ENCODE measurements at regions not wholly inside any gene's neighbourhood (a gene's known extent, or its start where the extent isn't known, plus 50 kb on each side); places are given as distances from the start of the nearest gene placed in this dataset.
"Not testable (repeated sequence)": the region's sequence is repeated elsewhere in the genome, so short reads cannot be mapped to it uniquely, and the experiment has no call there.

DNA sequence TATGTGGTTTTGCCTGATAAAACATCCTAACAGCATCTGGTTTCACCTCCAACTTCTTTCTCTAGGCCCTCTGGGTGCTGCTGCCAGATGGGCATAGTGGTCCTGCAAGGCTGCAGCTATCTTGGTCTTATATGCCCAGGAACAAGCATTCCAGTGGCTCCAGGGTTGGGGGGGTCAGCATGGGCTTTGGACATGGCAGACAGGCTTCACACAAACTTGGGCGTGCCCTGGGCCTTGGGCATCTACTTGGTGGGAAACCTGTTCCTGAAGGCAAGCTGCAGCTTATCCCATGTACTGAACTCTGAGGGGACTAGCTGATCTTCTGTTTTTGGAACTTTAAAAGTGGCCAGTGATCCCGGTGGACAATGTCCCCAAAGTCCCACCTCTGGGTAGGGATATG, 54.9 kb upstream of the ZNF678 start:
- DNase-seq (ENCODE audit: low spot score): no peak

DNA sequence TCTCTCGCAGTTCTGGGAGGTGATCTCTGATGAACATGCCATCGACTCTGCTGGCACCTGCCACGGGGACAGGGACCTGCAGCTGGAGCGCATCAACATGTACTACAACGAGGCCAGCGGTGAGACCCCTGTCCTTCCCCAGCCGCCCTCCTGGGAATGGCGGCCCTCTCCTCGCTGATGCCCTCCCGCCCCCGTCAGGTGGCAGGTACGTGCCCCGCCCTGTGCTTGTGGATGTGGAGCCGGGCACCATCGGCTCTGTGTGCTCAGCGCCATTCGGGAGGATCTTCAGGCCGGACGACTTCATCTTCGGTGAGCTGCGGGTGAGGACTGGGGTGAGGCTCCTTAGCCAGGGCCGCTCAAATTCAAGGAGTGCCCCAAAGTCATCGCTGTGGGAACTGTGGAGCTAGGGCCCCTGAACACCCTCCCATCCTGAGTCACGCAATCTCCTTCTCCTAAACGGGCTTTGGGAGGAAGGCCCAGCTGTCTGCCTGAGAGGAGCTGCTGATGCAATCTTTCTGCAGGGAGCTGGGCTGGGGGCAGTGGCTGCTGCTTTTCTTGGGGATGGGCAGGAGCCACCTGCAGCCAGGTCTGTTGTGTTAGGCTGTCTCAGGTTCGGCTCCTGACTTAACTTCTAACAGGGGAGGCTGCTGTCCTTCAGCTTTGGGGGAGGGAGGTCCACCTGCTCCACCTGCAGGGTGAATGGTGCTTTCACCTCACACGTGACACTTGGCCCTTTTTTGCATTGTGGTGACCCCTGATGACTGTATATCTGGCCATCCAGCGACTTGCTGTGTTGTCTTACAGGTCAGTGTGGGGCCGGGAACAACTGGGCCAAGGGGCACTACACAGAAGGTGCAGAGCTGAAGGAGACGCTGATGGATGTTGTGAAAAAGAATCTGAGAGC, 56.6 kb upstream of the ZNF678 start:
- DNase-seq (ENCODE audit: low spot score): not testable (repeated sequence)

DNA sequence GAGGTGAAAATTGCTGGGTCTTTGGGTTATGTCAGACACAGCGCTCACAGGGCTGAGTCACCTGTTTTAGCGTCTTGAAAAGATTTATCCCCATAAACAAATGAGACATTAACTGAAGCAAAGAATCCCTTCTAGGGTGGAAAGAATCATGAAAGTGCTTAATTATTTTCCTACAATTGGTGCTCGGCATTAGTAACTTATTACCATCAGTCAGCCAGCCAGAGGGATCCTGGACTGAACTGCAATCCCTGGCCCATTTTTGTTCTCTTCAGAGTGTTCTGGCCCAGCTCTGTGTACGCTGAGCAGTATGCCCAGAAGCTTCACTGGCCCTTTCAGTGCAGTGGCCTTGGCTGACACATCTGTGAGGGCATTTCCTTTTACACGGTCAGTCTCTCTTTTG, 67.3 kb upstream of the ZNF678 start:
- not testable (repeated sequence) for DNase-seq (ENCODE audit: low spot score)

DNA sequence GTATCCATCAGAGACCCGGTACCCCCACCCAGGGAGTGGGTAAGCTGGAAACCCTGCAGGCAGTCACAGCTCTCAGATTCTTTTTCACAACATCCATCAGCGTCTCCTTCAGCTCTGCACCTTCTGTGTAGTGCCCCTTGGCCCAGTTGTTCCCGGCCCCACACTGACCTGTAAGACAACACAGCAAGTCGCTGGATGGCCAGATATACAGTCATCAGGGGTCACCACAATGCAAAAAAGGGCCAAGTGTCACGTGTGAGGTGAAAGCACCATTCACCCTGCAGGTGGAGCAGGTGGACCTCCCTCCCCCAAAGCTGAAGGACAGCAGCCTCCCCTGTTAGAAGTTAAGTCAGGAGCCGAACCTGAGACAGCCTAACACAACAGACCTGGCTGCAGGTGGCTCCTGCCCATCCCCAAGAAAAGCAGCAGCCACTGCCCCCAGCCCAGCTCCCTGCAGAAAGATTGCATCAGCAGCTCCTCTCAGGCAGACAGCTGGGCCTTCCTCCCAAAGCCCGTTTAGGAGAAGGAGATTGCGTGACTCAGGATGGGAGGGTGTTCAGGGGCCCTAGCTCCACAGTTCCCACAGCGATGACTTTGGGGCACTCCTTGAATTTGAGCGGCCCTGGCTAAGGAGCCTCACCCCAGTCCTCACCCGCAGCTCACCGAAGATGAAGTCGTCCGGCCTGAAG, 69.3 kb upstream of the ZNF678 start:
- DNase-seq (ENCODE audit: low spot score): not testable (repeated sequence)

DNA sequence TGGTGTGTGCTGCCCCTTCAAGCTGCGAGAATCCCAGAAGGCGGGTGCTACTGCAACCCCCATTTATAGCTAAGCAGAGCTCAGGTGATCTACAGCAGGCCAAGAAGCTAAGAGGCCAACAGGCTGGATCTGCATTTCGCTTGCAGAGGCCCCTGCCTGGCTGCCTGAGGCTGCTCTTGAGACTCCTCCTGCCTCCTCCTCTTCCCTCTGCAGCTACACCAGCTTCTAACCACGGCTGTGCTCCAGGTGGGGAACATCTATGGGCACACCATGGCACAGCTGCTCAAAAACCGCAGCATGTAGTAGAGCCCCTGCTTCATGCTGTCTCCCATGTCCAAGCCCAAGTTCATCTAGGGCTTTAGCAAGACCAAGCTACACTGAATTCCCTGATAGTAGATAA, 72.9 kb upstream of the ZNF678 start:
- DNase-seq (ENCODE audit: low spot score): no peak

DNA sequence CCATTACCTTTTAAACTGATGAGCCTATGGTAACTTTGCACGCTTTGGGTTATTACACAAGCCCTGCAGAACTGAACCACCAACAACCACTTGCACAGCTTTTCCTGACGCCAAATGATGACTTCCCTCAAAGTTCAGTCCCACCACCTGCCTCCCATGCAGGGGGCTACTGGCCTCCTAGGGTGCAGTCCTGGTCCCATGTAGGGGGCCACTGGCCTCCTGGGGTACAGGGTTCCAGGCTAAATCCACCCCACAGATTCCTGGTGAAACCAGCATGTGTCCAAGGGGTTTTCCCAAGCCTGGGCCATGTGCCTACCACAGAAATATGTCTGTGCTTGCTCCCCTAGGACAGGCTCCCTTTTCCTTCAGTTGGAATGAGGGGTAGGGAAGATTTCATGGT, 73.4 kb upstream of the ZNF678 start:
- no peak for DNase-seq (ENCODE audit: low spot score)

DNA sequence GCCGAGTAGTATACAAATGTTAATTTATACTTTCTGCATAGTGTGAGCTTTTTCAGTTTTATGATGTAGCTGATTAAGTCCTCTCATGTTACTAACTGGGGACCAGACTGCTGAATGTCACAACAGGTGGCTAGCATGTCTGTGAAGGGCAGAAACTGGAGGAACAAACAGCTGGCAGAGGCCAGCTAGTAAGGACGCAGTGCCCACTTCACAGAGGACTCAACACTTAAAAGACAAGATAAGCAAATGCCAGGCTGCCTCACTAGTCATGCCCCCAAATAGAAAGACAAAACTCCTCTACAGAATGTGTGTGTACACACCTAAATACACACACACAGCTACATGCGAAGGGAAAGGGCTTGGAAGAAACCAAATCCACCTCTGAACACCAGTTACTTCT, 73.8 kb upstream of the ZNF678 start:
- no peak for DNase-seq (ENCODE audit: low spot score)

DNA sequence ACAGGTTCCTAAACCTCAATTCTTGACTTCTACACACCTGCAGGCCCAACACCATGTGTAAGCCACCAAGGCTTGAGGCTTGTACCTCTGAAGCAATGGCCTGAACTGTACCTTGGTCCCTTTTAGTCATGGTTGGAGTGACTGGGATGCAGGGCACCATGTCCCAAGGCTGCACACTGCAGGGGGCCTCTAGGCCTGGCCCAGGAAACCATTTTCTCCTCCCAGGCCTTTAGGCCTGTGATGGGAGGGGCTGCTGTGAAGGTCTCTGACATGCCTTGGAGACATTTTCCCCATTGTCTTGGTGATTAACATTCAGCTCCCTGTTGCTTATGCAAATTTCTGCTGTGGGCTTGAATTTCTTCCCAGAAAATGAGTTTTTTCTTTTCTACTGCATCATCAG, 75.8 kb upstream of the ZNF678 start:
- no peak for DNase-seq (ENCODE audit: low spot score)

DNA sequence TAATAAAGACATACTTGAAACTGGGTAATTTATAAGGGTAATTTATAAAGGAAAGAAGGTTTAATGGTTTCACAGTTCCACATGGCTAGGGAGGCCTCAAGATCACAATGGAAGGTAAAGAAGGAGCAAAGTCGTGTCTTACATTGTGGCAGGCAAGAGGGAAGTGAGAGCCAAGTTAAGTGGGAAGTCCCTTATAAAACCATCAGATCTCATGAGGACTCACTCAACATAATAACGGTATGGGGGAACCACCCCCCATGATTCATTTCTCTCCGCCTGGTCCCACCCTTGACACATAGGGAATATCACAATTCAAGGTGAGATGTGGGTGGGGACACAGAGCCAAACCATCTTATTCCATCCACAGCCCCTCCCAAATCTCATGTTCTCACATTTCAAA, 76.8 kb upstream of the ZNF678 start:
- DNase-seq (ENCODE audit: low spot score): no peak

DNA sequence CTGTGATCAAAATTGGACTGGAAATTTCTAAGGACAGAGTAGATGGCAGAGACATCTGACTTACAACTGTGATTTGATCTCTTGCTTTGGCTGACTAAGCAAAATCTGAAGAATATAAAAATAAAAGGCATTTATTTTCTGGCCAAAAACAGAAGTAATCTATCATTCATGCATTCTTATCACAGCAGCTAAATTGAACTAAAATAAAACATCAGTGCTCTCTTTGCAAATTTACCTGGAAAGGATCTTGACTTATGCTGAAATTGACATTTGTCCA, 81.4 kb upstream of the ZNF678 start:
- no peak for DNase-seq (ENCODE audit: low spot score)

DNA sequence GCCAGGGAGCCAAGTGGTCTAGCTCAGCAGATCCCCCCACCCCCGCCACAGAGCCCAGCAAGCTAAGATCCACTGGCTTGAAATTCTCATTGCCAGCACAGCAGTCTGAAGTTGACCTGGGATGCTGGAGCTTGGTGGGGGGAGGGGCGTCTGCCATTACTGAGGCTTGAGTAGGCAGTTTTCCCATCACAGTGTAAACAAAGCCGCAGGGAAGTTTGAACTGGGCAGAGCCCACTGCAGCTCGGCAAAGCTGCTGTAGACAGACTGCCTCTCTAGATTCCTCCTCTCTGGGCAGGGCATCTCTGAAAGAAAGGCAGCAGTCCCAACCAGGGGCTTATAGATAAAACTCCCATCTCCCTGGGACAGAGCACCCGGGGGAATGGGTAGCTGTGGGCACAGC, 89.3 kb upstream of the ZNF678 start:
- not testable (repeated sequence) for DNase-seq (ENCODE audit: low spot score)

DNA sequence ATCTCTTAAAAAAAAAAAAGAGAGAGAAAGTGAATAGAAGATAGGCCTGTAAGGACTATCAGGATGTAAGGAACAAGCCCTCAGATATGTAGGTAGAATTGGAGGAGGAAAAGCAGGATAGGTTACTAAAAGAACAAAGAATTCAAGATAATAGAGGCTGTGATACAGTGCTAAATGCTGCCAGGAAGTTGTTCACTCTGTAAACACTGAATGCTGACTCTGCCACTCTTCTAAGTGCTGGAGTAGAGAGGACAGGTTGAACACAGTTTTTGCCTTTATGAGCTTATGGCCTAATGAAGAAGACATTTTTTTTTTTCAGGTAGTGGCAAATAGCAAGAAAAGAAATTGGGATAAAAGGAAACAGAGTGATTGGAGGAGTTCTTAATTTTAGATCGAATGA, 90.6 kb upstream of the ZNF678 start:
- no peak for DNase-seq (ENCODE audit: low spot score)

DNA sequence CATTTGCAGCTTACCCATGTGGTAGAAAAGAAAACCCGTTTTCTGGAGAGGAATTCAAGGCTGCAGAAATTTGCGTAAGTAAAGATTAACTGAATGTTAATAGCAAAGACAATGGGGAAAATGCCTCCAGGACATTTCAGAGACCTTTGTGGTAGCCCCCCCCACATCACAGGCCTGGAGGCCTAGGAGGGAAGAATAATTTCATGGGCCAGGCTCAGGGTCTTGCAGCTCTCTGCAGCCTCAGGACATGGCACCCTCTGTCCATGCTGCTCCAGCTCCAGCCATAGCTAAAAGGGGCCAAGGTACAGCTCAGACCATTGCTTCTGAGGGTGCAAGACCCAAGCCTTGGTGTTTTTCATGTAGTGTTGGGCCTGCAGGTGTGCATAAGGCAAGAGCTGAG, 92.7 kb upstream of the ZNF678 start:
- no peak for DNase-seq (ENCODE audit: low spot score)

DNA sequence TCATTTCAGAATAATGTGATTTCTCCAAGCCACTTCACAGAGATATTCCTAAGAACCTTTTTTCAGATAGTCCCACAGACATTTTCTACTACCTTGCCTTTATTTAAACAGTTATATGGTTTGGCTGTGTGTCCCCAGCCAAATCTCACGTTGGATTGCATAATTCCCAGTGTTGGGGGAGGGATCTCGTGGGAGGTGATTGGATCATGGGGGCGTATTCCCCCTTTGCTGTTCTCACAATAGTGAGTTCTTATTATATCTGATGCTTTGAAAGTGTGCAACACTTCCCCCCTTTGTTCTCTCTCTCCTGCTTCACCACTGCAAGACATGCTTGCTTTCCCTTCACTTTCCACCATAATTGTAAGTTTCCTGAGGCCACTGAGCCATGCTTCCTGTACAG, 93.6 kb upstream of the ZNF678 start:
- DNase-seq (ENCODE audit: low spot score): no peak

DNA sequence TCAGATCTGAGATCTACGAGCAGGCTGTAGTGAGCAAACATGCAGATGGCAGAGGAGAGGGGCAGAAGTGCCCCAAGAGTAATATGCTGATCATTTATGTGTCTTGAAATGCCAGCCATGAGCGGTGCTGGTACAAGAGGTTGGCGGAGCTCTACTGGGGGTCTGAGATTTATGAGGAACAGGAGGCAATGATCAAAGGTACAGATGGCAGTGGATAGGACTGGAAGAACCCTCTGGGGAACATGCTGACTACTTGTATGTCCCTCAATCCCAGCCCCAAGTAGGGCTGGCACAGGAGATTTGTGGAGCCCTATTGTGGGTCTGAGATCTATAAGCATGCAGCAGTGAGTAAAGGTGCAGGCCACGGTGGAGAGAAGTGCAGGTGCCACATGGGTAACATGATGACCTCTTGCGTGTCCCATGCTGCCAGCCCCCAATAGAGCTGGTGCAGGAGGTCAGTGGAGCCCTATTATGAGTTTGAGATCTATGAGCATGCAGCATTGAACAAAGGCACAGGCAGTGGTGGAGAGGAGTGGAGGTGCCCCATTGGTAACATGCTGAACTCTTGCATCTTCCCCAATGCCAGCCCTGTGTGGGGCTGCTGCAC, 97.2 kb upstream of the ZNF678 start:
- DNase-seq (ENCODE audit: low spot score): no peak

DNA sequence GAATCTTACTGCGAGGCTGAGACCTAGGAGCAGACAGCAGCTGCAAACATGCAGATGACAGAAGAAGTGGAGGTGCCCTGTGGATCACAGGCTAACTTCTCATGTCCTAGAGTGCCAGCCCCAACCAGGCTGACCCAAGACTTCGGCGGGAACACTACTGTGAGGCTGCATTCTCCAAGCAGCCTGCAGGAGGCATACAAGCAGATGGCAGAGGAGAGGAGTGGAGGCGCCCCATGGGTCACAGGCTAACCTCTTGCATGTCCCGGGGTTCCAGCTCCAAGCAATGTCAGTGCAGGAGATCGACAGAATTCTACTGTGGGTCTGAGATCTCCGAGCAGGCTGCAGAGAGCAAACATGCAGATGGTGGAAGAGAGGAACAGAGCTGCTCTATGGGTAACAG, 98.1 kb upstream of the ZNF678 start:
- no peak for DNase-seq (ENCODE audit: low spot score)

DNA sequence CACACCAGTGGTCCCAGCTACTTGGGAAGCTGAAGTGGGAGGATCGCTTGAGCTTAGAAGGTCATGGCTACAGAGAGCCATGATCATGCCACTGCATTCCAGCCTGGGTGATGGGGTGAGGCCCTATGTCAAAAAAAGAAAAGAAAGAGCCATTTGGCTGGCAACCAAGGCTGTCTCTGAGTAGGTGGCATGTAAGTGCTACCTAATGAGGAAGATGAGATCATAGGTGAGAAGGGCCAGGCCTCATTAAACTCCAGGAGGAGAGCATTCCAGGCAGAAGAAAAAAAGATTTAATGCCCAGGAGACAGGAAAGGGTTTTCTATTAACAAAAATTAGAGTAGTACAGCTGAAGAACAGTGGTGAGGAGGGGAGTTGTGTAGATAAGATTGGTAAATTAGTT, 103.4 kb upstream of the ZNF678 start:
- no peak for DNase-seq (ENCODE audit: low spot score)

DNA sequence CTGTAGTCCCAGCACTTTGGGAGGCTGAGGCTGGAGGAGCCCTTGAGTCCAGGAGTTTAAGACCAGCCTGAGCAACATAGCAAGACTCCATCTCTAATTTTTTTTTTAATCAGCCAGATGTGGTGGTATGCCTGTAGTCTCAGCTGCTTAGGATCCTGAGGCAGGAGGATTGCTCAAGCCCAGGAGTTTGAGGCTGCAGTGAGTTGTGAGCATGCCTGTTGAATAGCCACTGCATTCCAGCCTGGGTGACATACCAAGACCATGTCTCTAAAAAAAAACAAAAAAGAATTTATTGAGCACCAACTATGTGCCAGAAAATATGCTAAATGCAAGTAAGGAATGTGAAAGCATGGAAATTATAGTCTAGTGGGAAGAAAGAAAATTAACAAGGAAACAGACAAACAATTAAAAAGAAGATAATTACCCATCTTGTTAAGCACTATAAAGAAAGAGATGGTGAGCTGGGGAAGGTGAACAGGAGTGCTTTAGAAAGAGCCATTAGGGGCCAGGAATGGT, 104.0 kb upstream of the ZNF678 start:
- DNase-seq (ENCODE audit: low spot score): no peak

DNA sequence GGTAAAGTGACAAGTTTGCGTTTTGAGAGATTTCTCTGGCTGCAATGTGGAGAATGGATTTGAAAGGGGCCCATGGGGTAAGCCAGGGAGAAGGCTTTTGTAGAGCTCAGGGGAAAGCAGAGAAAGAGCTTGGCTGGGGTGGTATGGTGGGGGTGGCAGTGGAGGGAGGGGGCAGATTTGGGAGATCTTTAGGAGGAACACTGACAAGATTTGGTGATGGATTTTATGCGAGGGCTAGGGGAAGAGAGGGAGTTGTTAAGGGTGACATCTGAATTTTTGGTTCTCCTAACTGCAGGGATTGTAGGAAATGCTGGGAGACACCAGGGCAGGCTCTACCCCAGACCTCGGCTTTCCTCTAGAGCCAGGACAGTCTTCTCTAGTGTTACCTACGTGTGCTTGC, 108.7 kb upstream of the ZNF678 start:
- no peak for DNase-seq (ENCODE audit: low spot score)

DNA sequence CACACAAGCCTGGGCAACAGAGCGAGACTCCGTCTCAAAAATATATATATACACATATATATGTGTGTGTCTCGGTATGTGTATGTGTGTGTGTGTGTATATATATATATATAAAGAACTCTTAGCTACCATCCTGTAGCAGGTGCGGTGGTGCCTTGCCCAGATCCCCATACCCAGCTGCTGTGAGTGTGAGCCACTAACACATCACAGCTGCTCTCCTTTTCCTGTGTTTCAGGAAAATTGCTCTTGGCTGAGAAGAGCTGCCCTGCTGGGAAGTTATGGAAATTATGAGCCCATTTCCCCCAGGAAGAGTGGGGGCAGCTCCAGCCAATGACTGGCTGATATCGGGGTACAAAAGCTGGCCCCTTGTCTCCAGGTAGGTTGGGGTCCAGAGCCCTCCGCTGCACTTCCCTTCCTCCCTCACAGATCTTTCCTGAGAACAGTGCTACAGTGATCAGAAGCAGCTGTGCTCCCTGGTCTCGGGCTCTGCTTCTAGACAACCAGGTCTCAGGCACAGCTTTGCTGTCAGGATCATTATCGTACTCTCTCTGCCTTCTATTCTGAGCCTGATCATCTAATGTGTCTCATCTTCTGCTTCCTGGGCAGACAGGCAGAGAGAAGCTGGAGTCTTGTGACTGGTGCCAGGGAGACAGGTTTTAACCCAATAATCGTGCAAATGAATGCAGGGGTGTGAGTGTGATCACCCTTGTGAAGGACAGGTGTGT, 109.6 kb upstream of the ZNF678 start:
- DNase-seq (ENCODE audit: low spot score): no peak

DNA sequence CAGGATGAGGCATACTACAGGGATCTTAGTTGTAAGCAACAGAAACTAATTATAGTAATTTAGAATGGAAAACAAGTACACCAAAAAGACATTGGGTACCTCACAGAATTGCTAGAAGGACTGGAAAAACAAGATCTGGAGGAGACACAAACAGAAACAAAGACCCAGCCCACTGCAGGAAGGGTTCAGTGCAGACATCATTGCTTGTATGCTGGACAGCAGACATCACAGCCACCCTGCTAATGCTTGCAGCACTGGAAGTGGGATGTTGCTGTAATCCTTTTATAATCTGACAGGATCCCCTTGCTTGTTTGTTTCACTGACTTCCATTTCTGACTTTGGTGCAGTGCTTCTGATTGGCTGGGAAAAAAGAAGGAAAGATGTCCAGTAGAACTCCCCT, 111.4 kb upstream of the ZNF678 start:
- DNase-seq (ENCODE audit: low spot score): no peak

DNA sequence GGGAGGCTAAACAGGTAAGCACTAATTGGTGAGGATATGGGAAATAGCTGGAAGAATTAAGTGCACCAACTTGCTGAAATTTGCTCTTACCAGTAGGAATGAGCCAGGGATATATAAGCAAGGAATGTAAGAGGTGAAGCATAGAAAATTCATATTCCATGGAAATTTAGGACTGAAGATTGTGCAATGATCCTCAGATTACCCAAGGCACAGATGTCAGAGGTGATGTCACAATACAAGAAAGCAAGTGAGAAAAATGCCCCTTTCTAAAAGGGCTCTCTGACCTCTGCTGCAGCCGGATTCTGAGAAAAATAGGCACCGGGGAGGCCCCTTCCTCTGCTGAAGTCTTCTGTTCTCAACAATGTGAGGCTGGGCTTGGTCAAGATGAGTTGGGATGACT, 112.3 kb upstream of the ZNF678 start:
- DNase-seq (ENCODE audit: low spot score): no peak

DNA sequence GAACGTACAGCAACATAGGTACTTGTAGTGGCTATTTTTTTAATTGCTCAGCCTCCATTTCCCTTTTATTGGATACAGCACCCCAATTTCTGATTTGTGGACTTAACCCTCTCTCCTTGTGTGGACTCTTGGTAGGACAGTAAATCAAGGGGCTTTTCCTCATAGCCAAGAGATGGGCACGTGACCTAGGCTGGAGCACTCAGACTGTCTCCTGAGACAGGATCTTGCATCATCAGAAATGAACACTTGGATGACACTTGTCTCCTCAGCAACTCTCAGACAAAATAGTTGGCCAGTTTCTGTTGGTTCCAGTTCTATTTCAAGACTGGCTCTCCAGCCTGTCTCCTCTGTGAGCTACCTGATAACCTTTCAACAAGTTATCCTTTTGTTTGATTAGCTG, 112.9 kb upstream of the ZNF678 start:
- no peak for DNase-seq (ENCODE audit: low spot score)

All from Ammon's horn (tissue), 1 donor.